ENCODE measurements at regions not wholly inside any gene's neighbourhood (a gene's known extent, or its start where the extent isn't known, plus 50 kb on each side); places are given as distances from the start of the nearest gene placed in this dataset.
A peak's percentile ranks its signal among the peaks of the same experiment; 100 is the strongest.

GRCh38 chr16:22670551-22671041 lies 143.4 kb upstream of the HS3ST2 start (continued):
- TF ChIP-seq CHAMP1 (IDR thresholded peaks at IDR 0.05) = no peak
- no peak for TF ChIP-seq ARID3A (IDR thresholded peaks at IDR 0.05; ENCODE audit: borderline replicate concordance, low read depth, low read length)
- TF ChIP-seq ZC3H11A (IDR thresholded peaks at IDR 0.05; ENCODE audit: low read depth, low read length) = no peak
- TF ChIP-seq USF1 (CRISPR knock-in tag; IDR thresholded peaks at IDR 0.05) = peak; percentile 89
- no peak for TF ChIP-seq THAP7 (CRISPR knock-in tag; IDR thresholded peaks at IDR 0.05)
- TF ChIP-seq POLR2AphosphoS2 (IDR thresholded peaks at IDR 0.05; ENCODE audit: low read length) = no peak
- TF ChIP-seq PHB2 (IDR thresholded peaks at IDR 0.05; ENCODE audit: low read depth) = no peak
- 0 out of 2 replicates have a peak, but pooled peaks have one; percentile 57 for TF ChIP-seq XRCC5 (IDR thresholded peaks at IDR 0.05; ENCODE audit: low read depth, low read length)
- TF ChIP-seq RFX1 (IDR thresholded peaks at IDR 0.05) = 0 out of 2 replicates have a peak, but pooled peaks have one; percentile 12
- TF ChIP-seq HOXB6 (CRISPR knock-in tag; IDR thresholded peaks at IDR 0.05; ENCODE audit: borderline replicate concordance) = no peak
- no peak for TF ChIP-seq ZFP36 (IDR thresholded peaks at IDR 0.05; ENCODE audit: low read depth, low read length, partially characterized antibody)
- TF ChIP-seq TFAP4 (CRISPR knock-in tag; IDR thresholded peaks at IDR 0.05; ENCODE audit: borderline replicate concordance) = peak; percentile 17; the same call in 1 of the 2 replicates
- TF ChIP-seq CBFA2T2 (conservative IDR thresholded peaks at IDR 0.05) = peak; percentile 72
- TF ChIP-seq, protein P1, sequence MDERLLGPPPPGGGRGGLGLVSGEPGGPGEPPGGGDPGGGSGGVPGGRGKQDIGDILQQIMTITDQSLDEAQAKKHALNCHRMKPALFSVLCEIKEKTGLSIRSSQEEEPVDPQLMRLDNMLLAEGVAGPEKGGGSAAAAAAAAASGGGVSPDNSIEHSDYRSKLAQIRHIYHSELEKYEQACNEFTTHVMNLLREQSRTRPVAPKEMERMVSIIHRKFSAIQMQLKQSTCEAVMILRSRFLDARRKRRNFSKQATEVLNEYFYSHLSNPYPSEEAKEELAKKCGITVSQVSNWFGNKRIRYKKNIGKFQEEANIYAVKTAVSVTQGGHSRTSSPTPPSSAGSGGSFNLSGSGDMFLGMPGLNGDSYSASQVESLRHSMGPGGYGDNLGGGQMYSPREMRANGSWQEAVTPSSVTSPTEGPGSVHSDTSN (CRISPR knock-in tag; IDR thresholded peaks at IDR 0.05; ENCODE audit: low read depth) = peak; percentile 76
- TF ChIP-seq, protein P1 (tag; conservative IDR thresholded peaks at IDR 0.05; ENCODE audit: low read depth) = peak; percentile 96
- no peak for TF ChIP-seq SMAD2 (IDR thresholded peaks at IDR 0.05; ENCODE audit: low read depth, low read length)
- TF ChIP-seq MAFF (IDR thresholded peaks at IDR 0.05; ENCODE audit: low read length) = no peak
- TF ChIP-seq RBFOX2 (IDR thresholded peaks at IDR 0.05; ENCODE audit: low read depth, low read length) = no peak
- TF ChIP-seq, protein P2, sequence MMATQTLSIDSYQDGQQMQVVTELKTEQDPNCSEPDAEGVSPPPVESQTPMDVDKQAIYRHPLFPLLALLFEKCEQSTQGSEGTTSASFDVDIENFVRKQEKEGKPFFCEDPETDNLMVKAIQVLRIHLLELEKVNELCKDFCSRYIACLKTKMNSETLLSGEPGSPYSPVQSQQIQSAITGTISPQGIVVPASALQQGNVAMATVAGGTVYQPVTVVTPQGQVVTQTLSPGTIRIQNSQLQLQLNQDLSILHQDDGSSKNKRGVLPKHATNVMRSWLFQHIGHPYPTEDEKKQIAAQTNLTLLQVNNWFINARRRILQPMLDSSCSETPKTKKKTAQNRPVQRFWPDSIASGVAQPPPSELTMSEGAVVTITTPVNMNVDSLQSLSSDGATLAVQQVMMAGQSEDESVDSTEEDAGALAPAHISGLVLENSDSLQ (IDR thresholded peaks at IDR 0.05) = peak; percentile 98

Measured in K562 (cell line).